ENCODE measurements at regions not wholly inside any gene's neighbourhood (a gene's known extent, or its start where the extent isn't known, plus 50 kb on each side); places are given as distances from the start of the nearest gene placed in this dataset.
"Not testable (repeated sequence)": the region's sequence is repeated elsewhere in the genome, so short reads cannot be mapped to it uniquely, and the experiment has no call there.

GRCh38 chr3:33941804-33942203 is 143.4 kb downstream of the PDCD6IP start:
- no peak for DNase-seq (ENCODE audit: low read depth)
- H3K4me3 ChIP-seq (ENCODE audit: low read depth, low read length) = no peak overlapping the region
- no peak for TF ChIP-seq CTCF (IDR thresholded peaks at IDR 0.05; ENCODE audit: low read depth, low read length, missing control alignments)

GRCh38 chr3:33942483-33943150 is 144.2 kb downstream of the PDCD6IP start:
- H3K4me3 ChIP-seq (ENCODE audit: low read depth, low read length) = no peak overlapping the region
- no peak for TF ChIP-seq CTCF (IDR thresholded peaks at IDR 0.05; ENCODE audit: low read depth, low read length, missing control alignments)
- no peak for DNase-seq (ENCODE audit: low read depth)

GRCh38 chr3:33943277-33943676 is 144.8 kb downstream of the PDCD6IP start:
- no peak overlapping the region for H3K4me3 ChIP-seq (ENCODE audit: low read depth, low read length)
- no peak for DNase-seq (ENCODE audit: low read depth)

GRCh38 chr3:33946612-33947011 is 148.2 kb downstream of the PDCD6IP start:
- DNase-seq (ENCODE audit: low read depth) = not testable (repeated sequence)

More at GRCh38 chr3:33943277-33943676, 144.8 kb downstream of the PDCD6IP start:
- TF ChIP-seq CTCF (IDR thresholded peaks at IDR 0.05; ENCODE audit: low read depth, low read length, missing control alignments) = no peak

GRCh38 chr3:33947272-33948195 is 149.1 kb downstream of the PDCD6IP start:
- no peak for DNase-seq (ENCODE audit: low read depth)
- TF ChIP-seq CTCF (IDR thresholded peaks at IDR 0.05; ENCODE audit: low read depth, low read length, missing control alignments) = no peak
- no peak overlapping the region for H3K4me3 ChIP-seq (ENCODE audit: low read depth, low read length)

More at GRCh38 chr3:33946612-33947011, 148.2 kb downstream of the PDCD6IP start:
- H3K4me3 ChIP-seq (ENCODE audit: low read depth, low read length) = not testable (repeated sequence)

GRCh38 chr3:33949074-33949473 is 150.6 kb downstream of the PDCD6IP start:
- DNase-seq (ENCODE audit: low read depth) = no peak
- TF ChIP-seq CTCF (IDR thresholded peaks at IDR 0.05; ENCODE audit: low read depth, low read length, missing control alignments) = no peak
- no peak overlapping the region for H3K4me3 ChIP-seq (ENCODE audit: low read depth, low read length)

GRCh38 chr3:33954956-33955355 is 156.5 kb downstream of the PDCD6IP start:
- no peak overlapping the region for H3K4me3 ChIP-seq (ENCODE audit: low read depth, low read length)
- no peak for DNase-seq (ENCODE audit: low read depth)
- TF ChIP-seq CTCF (IDR thresholded peaks at IDR 0.05; ENCODE audit: low read depth, low read length, missing control alignments) = peak; percentile 42

Measured in GM12864 (cell line).